ENCODE measurements at regions not wholly inside any gene's neighbourhood (a gene's known extent, or its start where the extent isn't known, plus 50 kb on each side); places are given as distances from the start of the nearest gene placed in this dataset.
"Not testable (repeated sequence)": the region's sequence is repeated elsewhere in the genome, so short reads cannot be mapped to it uniquely, and the experiment has no call there.

DNA sequence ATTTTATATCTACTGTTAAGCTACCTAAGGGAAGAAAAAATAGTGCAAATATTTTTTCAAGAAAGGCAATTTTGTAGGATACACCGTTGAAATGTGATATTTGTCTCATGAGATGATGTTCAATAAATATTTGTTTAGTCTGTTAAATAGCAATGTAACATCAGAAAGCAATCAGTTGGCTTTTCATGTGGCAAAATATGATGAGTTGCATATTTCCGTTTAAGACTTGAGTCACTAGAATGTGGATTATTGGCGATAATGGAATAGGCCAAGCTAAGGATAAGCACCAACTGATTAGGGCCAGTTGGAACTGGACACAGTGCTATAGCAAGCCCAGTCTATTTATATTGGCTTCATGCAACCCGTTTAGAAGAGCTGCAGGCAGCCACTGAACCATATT, 250.4 kb upstream of the SLC16A7 start:
- DNase-seq (ENCODE audit: low spot score), result no peak

DNA sequence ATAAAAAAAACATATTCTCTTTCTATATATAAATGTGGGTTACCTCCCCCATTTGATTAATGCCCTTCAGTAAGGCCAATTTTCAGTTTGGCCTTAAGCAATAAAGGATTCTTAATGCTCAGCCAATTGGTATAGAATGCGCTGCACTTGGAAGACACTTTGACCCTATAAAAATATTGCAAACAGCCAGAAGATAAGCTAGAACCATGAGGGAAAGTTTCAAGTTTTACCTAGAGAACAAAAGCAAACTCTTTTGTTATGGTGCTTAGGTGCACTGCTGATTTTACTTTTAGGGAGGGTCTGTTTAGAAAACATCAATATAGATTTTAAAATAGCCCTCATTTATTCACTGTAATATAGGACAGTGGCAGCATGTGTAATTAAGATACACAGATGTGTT, 251.6 kb upstream of the SLC16A7 start:
- no peak for DNase-seq (ENCODE audit: low spot score)

DNA sequence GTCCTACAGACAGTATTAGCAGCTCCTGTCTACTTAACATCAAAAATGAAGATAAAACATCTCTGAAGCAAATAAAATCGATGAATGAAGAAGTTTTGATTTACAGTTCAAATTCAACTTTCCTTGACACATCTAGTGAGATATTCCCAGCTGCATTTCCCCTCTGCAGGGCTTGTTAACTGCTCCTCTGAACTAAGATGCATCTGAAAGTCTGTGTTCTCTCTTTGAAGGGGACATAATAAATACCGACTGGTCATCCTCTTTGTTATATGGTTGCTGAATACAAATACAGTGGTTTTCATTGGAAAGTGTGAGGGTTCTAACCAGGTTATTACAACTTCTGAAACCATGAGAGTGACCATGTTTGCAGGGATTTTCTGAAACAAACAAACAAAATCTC, 266.4 kb upstream of the SLC16A7 start:
- no peak for DNase-seq (ENCODE audit: low spot score)

DNA sequence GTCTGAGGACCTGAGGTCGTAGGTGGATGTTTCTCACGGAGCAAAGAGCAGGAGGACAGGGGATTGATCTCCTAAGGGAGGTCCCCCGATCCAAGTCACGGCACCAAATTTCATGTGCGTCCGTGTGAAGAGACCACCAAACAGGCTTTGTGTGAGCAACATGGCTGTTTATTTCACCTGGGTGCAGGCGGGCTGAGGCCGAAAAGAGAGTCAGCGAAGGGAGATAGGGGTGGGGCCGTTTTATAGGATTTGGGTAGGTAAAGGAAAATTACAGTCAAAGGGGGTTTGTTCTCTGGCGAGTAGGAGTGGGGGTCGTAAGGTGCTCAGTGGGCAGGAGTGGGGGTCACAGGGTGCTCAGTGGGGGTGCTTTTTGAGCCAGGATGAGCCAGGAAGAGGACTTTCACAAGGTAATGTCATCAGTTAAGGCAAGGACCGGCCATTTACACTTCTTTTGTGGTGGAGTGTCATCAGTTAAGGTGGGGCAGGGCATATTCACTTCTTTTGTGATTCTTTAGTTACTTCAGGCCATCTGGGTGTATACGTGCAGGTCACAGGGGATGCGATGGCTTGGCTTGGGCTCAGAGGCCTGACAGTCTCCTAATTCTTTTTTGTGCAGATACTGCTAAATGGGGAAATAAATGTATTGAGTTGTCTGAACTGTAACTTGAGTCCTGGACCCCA, 267.3 kb upstream of the SLC16A7 start:
- DNase-seq (ENCODE audit: low spot score), result not testable (repeated sequence)

DNA sequence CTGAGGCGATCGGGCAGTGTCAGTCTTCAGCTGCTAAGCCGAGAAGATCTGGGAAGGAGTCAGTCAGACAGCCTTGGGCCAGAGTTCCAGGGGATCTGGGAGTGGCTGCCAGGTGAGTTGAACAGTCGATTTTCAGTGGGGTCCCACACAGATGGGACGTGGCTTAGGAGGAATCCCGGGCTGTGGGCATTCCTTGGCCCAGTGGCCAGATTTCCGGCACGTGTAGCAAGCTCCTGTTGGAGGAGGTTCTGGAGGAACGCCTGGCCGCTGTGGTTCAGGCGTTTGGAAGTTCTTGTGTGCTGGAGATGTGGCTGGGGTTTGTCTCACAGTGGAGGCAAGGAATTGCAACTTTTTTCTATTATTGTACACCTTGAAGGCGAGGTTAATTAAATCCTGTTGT, 269.4 kb upstream of the SLC16A7 start:
- DNase-seq (ENCODE audit: low spot score), result not testable (repeated sequence)

DNA sequence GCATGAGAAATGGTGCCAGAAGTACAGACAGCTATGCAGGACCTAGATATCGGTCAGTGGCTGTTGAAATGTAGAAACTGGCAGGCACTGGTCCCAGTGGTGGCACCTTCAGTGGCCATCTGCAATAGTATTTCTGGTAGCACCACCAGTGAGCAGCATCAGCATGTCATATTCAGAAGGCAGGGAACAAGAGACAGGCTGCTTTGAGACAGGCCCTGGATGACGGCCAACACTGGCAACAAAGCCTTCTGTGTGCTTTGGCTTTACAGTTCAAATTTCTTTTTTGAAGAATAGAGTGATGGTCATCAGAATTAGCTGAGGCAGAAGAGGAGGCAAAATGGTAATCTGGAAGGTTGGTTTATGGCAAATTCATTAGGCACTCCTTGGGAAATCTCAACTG, 273.4 kb upstream of the SLC16A7 start:
- DNase-seq (ENCODE audit: low spot score), result peak; percentile 95

DNA sequence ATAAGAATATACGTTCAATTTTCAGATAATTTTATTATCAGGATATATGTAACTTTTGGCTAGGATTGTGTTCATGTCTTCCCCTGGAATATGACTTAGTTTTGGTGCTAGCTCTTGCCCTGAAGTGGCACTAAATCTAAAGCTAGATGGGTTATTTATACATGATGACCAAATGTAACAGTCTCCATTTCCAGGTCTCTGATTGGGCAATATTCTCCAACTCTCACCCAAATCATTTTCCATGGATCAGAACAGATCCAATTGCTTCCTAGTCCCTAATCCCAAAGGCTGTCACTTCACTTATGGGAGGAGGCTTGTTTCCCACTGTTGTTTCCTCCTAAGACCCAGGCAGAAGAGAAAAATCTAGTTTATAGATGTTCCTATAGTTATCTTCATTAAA, 274.6 kb upstream of the SLC16A7 start:
- DNase-seq (ENCODE audit: low spot score), result no peak

DNA sequence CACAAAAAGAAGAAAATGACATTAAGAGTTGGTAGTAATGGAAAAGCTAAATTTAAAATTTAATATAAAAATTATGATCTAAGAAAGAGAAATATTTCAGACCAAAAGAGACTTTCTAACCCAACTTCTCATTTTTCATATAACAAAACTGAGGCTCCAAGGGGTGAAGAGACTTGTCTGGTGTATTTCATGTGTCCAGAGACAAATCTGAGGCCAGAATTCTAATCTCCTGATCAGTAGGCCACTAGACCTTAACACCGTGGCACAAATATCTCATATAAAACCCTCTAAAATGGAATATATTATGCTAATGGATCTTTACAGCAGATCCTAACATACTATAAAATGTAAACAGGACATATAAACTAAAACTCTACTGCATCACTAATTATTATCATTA, 275.7 kb upstream of the SLC16A7 start:
- DNase-seq (ENCODE audit: low spot score), result no peak

DNA sequence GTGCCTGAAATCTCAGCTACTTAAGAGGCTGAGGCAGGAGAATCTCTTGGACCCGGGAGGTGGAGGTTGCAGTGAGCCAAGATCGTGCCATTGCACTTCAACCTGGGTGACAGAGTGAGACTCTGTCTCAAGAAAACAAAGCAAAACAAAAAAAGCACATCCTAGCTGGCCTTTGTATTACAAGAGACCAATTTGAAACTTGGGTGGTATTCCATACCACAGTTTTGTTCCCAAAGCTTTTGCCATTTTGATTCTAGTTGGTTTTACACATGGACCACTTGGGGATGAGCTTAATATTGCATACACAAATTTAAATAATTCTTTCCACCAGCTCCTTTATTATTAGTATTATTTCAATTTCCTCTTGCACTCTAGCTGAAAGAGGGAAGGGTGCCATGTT, 276.9 kb upstream of the SLC16A7 start:
- DNase-seq (ENCODE audit: low spot score), result no peak

DNA sequence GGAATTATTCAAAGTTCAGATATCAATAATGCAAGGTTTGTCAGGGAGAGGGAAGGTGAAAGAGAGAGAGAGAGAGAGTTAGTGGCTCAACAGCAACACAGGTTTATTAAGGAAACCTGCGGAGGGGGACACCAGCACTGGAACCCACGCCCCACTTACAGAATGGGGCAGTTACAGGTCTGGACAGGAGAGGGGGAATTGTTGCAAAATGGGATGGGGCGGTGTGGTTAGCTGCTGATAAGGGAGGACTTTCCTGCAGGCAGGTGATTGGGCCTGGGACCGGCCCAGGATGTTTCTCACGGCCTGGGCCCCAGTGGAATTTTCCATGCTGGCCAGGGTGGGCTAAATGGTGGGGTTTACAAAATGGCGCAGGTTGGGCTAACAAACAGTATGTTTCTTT, 278.2 kb upstream of the SLC16A7 start:
- no peak for DNase-seq (ENCODE audit: low spot score)

DNA sequence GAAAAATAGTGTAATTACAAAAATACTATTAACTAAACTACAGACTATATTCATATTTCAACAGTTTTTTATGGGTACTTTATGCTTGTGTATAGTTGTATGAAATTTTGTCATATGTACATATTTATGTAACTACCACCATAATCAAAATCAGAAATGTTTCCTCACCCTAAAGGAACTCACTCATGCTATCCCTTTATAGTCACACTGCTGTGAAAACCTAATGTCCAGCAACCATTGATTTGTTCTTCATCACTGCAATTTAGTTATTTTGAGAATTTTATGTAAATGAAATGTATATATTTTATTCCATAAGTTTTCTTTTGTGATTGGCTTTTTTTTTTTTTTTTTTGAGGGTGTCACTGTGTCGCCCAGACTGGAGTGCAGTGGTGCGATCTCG, 278.9 kb upstream of the SLC16A7 start:
- DNase-seq (ENCODE audit: low spot score), result no peak

DNA sequence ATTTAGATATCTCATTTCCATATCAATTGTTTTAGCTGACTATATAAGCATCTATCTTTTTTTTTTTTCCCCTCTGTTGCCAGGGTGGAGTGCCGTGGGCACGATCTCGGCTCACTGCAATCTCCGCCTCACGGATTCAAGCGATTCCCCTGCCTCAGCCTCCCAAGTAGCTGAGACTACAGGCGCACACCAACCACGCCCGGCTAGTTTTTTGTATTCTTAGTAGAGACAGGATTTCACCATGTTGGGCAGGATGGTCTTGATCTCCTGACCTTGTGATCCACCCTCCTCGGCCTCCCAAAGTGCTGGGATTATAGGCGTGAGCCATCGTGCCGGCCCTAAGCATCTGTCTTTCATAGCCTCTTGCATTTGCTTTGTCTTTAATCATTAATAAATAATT, 279.5 kb upstream of the SLC16A7 start:
- not testable (repeated sequence) for DNase-seq (ENCODE audit: low spot score)

DNA sequence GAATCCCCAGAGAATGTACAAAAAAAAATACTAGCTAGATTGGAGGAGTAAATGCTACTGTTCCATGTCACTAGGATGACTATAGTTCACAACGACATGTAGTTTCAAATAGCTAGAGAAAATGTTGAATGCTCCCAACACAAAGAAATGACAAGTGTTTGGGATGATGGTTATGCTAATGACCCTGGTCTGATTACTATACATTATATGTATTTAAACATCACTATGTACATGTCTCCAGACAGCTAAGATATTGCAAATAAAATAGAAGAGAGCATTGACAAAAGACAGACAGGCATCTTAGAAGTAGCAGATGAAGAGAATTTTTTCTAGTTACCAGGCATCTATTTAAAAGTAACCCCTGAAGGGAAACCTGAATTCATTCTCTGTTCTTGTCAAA, 281.6 kb upstream of the SLC16A7 start:
- DNase-seq (ENCODE audit: low spot score), result no peak

DNA sequence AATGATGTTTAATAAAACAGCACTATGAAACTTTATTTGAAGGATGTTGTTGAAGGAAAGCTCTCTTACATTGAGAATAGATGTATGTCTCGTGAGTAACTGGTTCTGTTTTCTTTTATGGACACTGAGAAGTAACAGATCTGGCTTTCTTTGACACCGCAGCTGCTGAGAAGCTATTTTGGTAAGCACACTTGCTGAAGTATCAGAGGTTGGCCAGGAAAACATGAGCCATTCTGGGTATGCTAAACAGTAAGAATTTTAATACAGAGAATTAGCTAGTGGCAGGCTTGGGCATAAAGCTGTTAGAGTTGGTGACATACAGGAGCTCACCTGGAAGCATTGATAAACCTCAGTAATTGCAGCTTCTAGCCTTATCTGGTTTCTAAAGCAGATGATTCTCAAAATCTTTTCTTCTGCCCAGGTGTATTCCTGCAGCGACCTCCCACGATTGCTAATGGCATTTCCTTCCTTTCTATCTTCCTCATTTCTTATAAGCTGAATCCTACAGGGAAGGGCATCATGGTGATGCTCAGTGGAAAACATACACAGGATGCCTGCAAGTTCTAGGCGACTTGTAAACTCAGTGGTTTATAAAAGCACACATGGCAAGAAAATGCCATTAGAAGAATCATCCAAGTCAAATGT, 291.6 kb upstream of the SLC16A7 start:
- no peak for DNase-seq (ENCODE audit: low spot score)

DNA sequence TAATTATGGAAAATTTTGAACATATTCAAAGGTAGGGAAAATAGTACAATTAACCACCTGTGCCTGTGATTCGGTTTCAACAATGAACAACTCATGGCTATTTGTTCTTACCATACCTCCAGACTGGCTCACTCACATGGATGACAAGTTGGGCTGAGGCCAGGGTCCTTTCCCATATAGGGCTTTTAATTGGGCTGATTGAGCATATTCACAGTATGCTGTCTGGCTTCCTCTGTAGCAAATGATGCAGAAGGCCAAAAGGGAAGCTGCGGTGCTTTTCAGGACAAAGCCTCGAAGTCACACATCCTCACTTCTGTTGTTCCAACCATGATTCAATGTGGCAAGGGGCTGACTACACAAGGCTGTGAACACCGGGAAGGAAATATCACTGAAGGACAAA, 297.5 kb upstream of the SLC16A7 start:
- no peak for DNase-seq (ENCODE audit: low spot score)

DNA sequence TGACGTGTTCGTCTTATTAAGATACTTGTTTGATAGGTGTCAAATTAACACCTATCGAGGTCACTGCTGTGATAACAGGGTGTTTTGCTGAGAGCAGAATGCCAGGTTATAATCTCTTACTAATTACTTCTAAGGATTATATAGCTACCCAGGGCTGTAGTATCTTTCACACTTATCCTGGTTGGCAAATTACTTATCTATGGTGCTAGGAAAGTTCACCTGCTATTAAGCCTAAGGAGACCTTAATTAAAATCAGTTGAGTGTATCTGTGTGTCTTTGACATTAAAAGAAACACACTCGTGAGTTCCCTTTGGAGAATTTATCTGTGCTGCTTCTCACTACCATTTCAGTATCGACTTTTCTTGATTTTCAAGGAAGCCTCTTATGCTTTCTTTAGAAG, 301.6 kb upstream of the SLC16A7 start:
- no peak for DNase-seq (ENCODE audit: low spot score)

DNA sequence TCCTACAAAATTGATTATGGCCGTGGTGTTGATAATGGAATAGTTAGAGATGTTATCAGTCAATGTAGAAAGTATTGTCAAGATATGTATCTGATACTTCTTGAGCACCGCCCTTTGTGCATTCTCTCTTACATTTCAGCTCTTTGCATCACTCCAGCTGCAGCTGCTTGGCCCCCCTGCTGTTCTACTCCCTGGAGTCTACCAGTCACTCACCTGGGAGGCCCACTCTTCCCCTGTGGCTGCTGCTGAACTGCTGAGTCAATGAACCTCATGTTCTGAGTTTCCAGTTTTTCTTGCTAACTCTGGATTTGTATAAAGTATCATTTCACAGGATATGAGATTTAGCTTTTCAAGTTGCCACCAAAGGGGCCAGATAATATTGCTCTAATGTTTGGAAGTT, 312.8 kb upstream of the SLC16A7 start:
- DNase-seq (ENCODE audit: low spot score), result no peak

DNA sequence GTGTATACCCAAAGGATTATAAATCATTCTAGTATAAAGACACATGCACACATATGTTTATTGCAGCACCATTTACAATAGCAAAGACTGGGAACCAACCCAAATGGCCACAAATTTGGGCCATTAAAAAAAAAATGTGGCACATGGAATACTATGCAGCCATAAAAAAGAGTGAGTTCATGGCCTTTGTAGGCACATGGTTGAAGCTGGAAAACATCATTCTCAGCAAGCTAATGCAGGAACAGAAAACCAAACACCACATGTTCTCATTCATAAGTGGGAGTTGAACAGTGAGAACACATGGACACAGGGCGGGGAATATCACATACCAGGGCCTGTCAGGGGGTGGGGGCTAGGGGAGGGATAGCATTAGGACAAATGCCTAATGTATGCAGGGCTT, 322.3 kb upstream of the SLC16A7 start:
- DNase-seq (ENCODE audit: low spot score), result not testable (repeated sequence)

DNA sequence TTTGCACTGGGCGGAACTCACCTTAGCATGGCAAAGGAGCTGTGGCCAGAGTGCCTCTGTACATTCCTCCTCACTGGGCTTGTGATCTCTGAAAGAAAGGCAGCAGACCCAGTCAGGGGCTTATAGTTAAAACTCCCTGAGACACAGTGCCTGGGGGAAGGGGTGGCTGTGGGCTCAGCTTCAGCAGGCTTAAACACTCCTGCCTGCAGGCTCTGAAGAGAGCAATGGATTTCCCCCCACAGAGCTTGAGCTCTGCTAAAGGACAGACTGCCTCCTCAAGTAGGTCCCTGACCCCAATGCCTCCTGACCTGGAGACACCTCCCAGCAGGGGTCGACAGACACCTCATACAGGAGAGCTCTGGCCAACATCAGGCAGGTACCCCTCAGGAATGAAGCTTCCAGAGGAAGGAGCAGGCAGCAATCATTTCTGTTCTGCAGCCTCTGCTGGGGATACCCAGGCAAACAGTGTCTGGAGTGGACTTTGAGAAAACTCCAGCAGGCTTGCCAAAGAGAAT, 327.5 kb upstream of the SLC16A7 start:
- no peak for DNase-seq (ENCODE audit: low spot score)

DNA sequence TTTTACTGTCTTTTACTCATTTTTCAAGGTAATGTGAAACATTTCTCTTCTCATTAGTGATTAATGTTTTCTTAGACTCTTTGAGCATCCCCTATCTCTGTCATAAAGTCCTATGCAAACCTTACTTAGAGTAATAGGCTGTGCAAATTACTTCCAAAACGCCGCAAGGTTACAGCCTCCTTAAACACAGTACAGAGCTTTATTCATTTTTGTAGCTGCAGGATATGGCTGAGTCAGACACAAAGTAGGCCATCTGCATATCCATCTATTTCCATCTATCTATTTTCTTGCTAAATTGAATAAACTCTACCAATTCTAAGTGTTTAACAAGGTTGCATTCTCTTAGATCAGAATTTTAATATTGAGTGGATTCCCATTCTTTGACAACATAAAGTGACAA, 335.6 kb upstream of the SLC16A7 start:
- DNase-seq (ENCODE audit: low spot score), result no peak

DNA sequence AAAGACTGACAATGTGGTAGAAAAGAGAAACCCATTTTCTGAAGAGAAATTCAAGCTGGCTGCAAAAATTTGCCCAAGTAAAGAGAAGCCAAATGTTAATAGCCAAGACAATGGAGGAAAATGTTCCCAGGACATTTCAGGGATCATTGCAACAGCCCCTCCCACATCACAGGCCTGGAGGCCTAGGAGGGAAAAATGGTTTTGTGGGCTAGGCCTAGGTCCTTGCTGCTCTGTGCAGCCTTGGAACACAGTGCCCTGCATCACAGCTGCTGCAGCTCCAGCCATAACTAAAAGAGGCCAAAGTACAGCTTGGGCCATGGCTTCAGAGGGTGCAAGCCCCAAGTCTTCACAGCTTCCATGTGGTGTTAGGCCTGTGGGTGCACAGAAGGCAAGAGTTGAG, 332.4 kb upstream of the LRIG3 start:
- DNase-seq (ENCODE audit: low spot score), result no peak

DNA sequence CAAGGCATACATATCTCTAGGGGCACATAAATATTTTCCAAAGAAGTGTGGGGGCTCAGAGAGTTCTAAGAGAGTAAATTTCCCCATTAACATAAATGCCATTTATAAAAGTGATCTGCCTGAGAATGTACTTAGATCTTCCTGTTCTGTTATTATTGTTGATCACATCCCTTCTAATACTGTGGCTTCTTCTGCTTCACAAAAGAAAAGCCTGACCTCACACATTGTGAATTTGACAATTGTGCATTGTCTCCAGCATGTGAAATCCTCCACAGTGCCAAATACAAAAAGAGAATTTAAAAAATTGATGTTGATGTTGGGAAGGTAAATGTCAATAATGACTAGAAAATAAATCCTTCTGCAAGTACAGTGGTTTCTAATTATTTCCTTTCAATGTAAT, 330.5 kb upstream of the LRIG3 start:
- peak; percentile 51 for DNase-seq (ENCODE audit: low spot score)

DNA sequence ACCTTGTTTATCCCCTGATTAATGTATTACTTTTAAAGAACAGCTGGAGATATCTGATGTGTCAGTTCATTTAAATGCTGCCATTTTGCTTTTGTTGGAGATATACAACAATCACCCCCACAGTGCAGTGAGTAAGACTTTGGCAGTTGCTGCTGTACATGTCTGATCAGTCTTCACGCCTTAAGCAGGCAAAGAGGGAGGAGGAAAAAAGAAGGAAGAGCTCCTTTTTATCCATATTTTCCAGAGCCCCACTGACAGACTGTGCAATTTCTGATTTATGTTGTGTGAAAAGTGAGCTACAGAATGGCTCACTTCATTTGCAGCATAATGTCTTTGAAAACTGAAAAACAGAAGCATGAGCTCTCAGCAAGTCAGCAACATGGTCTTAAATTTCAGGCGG, 319.7 kb upstream of the LRIG3 start:
- no peak for DNase-seq (ENCODE audit: low spot score)

DNA sequence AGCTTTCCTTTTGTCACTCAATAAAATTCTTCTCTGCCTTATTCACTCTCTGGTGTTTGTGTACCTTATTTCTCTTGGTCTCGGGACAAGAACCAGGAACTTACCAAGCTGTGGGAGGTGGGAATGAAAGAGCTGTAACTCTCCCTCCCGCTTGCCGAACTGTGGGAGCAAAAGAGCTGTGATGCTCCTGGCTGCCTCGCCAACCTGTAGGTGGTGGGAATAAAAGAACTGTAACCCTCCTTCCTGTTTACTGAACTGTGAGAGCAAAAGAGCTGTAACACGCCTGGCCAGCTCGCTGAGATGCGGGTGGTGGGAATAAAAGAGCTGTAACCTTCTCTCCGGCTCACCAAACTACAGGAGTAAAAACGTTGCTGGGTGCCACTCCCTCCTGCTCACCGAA, 314.1 kb upstream of the LRIG3 start:
- no peak for DNase-seq (ENCODE audit: low spot score)
